SK-N-SH (cell line): ENCODE measurements at regions not wholly inside any gene's neighbourhood (a gene's known extent, or its start where the extent isn't known, plus 50 kb on each side); places are given as distances from the start of the nearest gene placed in this dataset.

Experiments used
- CTCF ChIP-seq: fragments of 200-600 bp; sonication (generic); IDR thresholded peaks from 2 replicates; pipeline ENCODE4 v1.6.1; 2017; ENCODE audit warnings: antibody characterized with exemption, mild to moderate bottlenecking, moderate library complexity
- EZH2phosphoT487 ChIP-seq: fragments of 200-600 bp; sonication (generic); IDR thresholded peaks from 2 replicates; pipeline ENCODE4 v1.6.1; 2017; ENCODE audit warnings: low read depth, mixed run types, mild to moderate bottlenecking, antibody characterized with exemption, moderate library complexity, borderline replicate concordance
- SIN3A ChIP-seq: IDR thresholded peaks from 2 replicates; pipeline ENCODE4 v1.6.1; 2012; ENCODE audit warnings: low read depth, mild to moderate bottlenecking, low read length, moderate library complexity, borderline replicate concordance
- TCF12 ChIP-seq: IDR thresholded peaks from 2 replicates; pipeline ENCODE4 v1.4.0; 2012
- USF2 ChIP-seq: fragments of 150-350 bp; IDR thresholded peaks from 2 replicates; pipeline ENCODE4 v1.6.1; 2017; ENCODE audit warnings: antibody characterized with exemption, low read length, low read depth, borderline replicate concordance

- TF ChIP-seq CTCF, result no peak
- TF ChIP-seq EZH2phosphoT487, result no peak
- no peak for TF ChIP-seq SIN3A
- TF ChIP-seq USF2, result no peak
- TF ChIP-seq TCF12, result no peak
Measured at GRCh38 chr6:54730767-54731630, 115.6 kb upstream of the FAM83B start.
